ENCODE measurements at regions not wholly inside any gene's neighbourhood (a gene's known extent, or its start where the extent isn't known, plus 50 kb on each side); places are given as distances from the start of the nearest gene placed in this dataset.

GRCh38 chr15:47460795-47461573 is 256.3 kb upstream of the SEMA6D start:
- H3K36me3 ChIP-seq = no peaks in the 10 kb centered on the region
- TF ChIP-seq CTCF (IDR thresholded peaks at IDR 0.05) = no peak
- no peak for TF ChIP-seq POLR2A (IDR thresholded peaks at IDR 0.05)
- H3K4me3 ChIP-seq = no peak overlapping the region
- no peaks in the 10 kb centered on the region for H3K4me1 ChIP-seq
- DNase-seq = no peak
- no peak overlapping the region for H3K27ac ChIP-seq
- intact Hi-C loops (cut with DNase I; ENCODE audit: low total_unique reads) = no loop called here
- H3K9me3 ChIP-seq = no peaks in the 10 kb centered on the region
- H3K27me3 ChIP-seq = no peaks in the 10 kb centered on the region

- intact Hi-C loops (cut with DNase I; ENCODE audit: low total_unique reads) = no loop called here
- TF ChIP-seq CTCF (IDR thresholded peaks at IDR 0.05) (no peak), POLR2A (IDR thresholded peaks at IDR 0.05) (no peak)
- no peaks in the 10 kb centered on the region for H3K36me3 ChIP-seq
- no peak overlapping the region for H3K4me3 ChIP-seq
- H3K9me3 ChIP-seq = no peaks in the 10 kb centered on the region
- DNase-seq = no peak
- H3K27ac ChIP-seq = no peak overlapping the region
- no peaks in the 10 kb centered on the region for H3K4me1 ChIP-seq
- H3K27me3 ChIP-seq = no peaks in the 10 kb centered on the region
Observed at GRCh38 chr15:47461652-47462141, 255.6 kb upstream of the SEMA6D start.

GRCh38 chr15:47466357-47466756 is 250.9 kb upstream of the SEMA6D start:
- DNase-seq = no peak
- H3K36me3 ChIP-seq = no peaks in the 10 kb centered on the region
- H3K27me3 ChIP-seq = no peaks in the 10 kb centered on the region
- no peaks in the 10 kb centered on the region for H3K9me3 ChIP-seq
- intact Hi-C loops (cut with DNase I; ENCODE audit: low total_unique reads) = no loop called here
- no peaks in the 10 kb centered on the region for H3K4me1 ChIP-seq
- no peak overlapping the region for H3K27ac ChIP-seq
- H3K4me3 ChIP-seq = no peak overlapping the region
- TF ChIP-seq POLR2A (IDR thresholded peaks at IDR 0.05) (no peak), CTCF (IDR thresholded peaks at IDR 0.05) (no peak)

- no peaks in the 10 kb centered on the region for H3K4me1 ChIP-seq
- H3K9me3 ChIP-seq = no peaks in the 10 kb centered on the region
- no peak overlapping the region for H3K27ac ChIP-seq
- H3K27me3 ChIP-seq = no peaks in the 10 kb centered on the region
- H3K4me3 ChIP-seq = no peak overlapping the region
- no peaks in the 10 kb centered on the region for H3K36me3 ChIP-seq
- intact Hi-C loops (cut with DNase I; ENCODE audit: low total_unique reads) = no loop called here
- TF ChIP-seq POLR2A (IDR thresholded peaks at IDR 0.05) = no peak
- no peak for TF ChIP-seq CTCF (IDR thresholded peaks at IDR 0.05)
- no peak for DNase-seq
Observed at GRCh38 chr15:47470983-47471382, 246.3 kb upstream of the SEMA6D start.

- Histone ChIP-seq H3K27me3 (no peaks in the 10 kb centered on the region), H3K27ac (no peak overlapping the region), H3K9me3 (no peaks in the 10 kb centered on the region), H3K4me1 (no peaks in the 10 kb centered on the region), H3K4me3 (no peak overlapping the region), H3K36me3 (no peaks in the 10 kb centered on the region)
- DNase-seq = no peak
- no peak for TF ChIP-seq POLR2A (IDR thresholded peaks at IDR 0.05)
- no peak for TF ChIP-seq CTCF (IDR thresholded peaks at IDR 0.05)
- intact Hi-C loops (cut with DNase I; ENCODE audit: low total_unique reads) = no loop called here
Observed at GRCh38 chr15:47473106-47473725, 244.1 kb upstream of the SEMA6D start.

Data from uterus (tissue), 3 donors.